SH-SY5Y (cell line): ENCODE measurements at regions not wholly inside any gene's neighbourhood (a gene's known extent, or its start where the extent isn't known, plus 50 kb on each side); places are given as distances from the start of the nearest gene placed in this dataset.
A peak's percentile ranks its signal among the peaks of the same experiment; 100 is the strongest.

Source experiments
- GATA2 ChIP-seq: IDR thresholded peaks from 2 replicates; pipeline ENCODE4 v1.6.1; 2011; ENCODE audit warnings: mild to moderate bottlenecking, low read depth, low read length
- GATA3 ChIP-seq: IDR thresholded peaks from 2 replicates; pipeline ENCODE4 v1.6.1; 2011; ENCODE audit warnings: low read depth, mild to moderate bottlenecking, low read length, moderate library complexity

DNA sequence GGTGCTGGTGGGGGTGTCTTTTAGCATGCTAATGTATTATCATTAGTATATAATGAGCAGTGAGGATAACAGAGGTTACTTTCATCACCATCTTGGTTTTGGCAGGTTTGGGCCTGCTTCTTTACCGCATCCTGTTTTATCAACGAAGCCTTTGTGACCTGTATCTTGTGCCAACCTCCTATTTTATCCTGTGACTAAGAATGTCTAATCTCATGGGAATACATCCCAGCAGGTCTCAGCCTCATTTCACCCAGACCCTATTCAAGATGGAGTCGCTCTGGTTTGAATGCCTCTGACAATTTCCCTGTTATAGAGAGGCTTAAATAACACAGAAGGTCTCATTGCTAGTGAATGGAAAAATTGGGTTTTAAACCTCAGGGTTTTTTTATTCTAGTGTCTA, 300.8 kb upstream of the PROX1 start:
- TF ChIP-seq GATA3 (no peak), GATA2 (no peak)

DNA sequence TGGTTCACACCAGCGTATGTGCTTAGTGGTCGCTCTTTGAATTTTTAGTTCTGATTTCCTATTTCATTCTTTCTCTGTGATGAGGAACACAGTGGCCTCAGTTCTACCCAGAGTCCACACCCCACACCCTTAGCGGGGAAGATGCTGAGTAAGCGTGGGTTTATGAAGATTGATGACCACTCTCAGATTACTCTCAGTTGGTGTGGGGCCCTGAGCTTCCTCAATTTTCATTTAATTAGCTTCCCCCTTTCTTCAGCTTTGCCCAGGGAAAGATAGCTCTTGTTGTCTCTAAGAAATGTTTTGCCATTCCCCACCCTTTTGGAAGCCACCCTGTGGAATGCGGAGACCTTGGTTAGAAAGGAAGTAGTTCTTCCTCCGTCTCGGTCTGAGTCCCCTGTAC, 299.9 kb upstream of the PROX1 start:
- no peak for TF ChIP-seq GATA3
- no peak for TF ChIP-seq GATA2

DNA sequence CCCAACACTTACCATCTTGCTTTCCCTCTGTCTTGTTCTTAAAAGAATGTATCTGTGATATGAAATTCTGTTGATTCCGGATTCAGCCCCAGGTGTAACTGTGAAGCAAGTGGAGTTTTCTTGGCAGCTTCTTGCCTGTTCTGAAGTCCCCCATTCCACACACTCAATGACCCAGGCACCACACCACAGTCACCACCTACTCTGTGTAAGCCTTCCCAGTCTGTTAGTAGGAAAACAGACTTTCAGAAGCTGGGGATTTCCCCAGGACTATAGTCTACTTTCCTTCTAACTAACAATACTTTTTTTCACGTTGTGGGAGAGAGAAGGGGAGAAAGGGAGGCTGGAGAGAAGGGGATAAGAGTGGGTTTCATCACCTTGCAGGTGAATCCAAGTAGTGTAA, 299.1 kb upstream of the PROX1 start:
- TF ChIP-seq GATA2 (no peak), GATA3 (no peak)

DNA sequence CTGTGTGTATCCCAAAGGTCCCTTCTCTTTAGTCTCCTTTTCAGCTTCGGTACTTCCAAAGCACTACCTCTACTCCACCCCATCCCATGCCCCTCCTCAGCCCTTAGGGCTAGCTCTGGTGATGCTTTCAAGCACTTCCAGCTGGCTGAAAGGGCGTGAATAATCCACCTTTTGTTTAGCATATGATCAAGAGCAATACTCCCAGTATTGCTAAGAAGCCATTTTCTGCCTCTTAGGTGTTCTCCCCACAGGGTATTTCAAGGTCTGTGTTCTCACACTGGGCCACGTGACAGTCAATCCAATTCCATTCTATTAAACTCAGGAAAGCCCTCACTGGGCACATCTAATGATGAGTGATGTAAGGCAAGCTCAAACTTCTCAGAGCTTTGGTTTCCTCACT, 298.5 kb upstream of the PROX1 start:
- TF ChIP-seq GATA2: no peak
- TF ChIP-seq GATA3: no peak

DNA sequence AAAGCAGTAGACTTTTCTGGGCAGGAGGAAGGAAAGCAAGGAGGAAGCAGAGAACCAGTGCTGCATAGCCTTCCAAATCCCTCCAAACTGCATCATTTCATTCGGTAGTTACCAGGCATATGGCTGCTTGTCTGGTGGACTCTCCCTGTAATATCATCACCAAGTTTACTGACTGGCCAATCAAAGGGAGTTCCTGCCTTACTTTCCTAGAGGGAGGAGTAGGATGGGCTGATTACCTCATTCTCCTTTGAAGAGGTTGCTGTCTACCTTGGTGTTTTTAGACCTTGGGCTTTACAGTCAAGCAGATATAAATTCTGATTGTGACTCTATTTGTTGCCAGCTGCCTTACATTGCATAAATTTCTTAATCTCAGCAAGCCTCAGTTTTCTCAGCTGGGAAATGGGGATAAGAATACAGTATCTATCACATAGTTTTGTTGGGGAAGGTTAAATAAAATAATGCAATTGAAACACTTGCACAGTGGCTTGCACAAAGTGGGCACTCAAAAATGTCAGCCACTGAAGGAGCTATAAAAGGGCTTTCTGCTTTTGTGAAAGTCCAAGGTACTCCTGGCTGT, 297.3 kb upstream of the PROX1 start:
- no peak for TF ChIP-seq GATA3
- no peak for TF ChIP-seq GATA2

DNA sequence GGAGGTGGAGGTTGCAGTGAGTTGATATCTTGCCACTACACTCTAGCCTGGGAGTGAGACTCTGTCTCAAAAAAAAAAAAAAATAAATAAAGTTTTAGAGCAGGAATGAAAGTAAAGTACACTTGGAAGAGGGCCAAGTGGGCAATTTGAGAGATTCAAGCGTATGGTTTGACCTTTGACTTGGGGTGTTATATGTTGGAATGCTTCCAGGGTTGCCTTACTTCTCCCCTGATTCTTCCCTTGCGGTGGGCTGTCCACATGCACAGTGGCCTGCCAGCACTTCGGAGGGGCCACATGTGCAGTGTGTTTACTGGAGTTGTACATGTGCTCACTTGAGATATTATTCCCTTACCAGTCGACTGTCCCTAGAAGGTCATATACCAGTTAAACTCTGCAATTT, 295.5 kb upstream of the PROX1 start:
- TF ChIP-seq GATA2 (no peak), GATA3 (no peak)

DNA sequence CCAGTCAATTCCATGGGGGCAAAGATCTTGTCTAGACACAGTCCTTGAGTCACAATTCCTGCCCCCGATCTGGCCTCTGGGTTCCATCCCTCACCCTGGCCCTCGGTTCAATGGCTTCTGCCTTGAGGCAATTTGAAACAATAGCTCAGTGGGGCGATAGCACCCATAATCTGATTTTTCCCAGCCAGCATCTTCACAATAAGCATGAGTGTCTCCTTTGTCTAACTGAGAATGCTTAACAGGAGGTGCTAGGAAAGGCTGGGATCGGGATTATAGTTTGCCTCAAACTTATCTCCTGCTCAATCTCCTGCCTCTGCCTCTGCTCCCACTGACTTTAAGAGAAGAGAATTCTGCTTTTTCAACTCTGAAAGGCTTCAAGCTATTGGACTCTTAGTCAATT, 293.9 kb upstream of the PROX1 start:
- TF ChIP-seq GATA2 (peak; percentile 85), GATA3 (peak; percentile 68; the same call in 1 of the 2 replicates)

DNA sequence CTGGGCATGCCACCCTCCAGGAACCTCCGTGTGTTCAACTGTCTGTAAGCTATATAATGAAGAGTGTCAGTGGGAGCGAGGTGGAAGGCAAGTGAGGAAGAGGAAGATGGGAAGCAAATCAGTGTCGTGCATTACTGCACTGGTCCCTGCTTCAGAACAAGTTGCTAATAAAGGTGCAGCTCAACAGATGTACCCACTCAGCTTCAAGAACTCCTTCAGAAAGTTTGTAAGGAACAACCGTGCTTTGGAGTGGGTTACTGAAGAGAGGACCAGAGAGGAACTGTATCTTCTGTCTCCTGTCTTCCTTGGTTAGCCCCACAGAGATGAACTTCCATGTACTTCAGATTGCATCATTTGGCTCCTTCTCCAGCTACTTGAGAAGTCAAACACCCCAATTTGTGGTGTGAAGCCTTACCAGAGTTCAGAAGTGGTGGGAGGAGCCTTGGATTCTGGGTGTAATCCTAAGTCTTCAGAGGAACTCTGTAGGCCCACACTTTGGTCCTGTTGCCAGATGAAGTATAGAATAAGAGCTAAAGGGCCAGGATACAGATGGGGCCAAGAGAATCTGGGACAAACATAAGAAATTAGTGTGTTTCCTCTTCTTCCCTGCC, 290.5 kb upstream of the PROX1 start:
- no peak for TF ChIP-seq GATA3
- TF ChIP-seq GATA2: no peak

DNA sequence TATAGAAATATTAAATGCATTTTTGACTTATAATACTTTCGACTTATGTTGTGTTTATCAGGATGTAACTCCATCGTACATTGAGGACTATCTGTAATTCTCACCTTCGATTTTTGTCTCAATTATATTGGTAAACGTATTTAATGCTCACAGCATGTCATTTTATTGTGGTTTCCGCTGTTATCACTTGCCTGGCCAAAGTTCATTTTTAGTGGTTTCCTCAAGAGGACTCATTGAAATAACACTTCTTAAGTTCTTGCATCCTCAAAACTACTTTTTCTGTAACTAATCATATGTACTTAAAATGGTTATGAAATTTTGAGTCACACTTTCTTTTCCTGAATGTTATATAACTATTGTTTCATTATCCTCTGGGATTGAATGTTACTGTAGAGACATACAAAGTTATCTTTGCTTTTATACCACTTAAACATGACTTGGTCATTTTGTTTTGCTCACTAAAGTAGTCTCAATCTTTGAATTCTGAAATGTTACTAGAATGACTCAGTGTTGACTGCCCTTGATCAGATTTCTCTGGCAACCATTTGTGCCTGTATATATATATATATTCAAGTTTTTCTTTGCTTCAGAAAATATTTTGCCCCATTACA, 289.6 kb upstream of the PROX1 start:
- no peak for TF ChIP-seq GATA3
- TF ChIP-seq GATA2: no peak

DNA sequence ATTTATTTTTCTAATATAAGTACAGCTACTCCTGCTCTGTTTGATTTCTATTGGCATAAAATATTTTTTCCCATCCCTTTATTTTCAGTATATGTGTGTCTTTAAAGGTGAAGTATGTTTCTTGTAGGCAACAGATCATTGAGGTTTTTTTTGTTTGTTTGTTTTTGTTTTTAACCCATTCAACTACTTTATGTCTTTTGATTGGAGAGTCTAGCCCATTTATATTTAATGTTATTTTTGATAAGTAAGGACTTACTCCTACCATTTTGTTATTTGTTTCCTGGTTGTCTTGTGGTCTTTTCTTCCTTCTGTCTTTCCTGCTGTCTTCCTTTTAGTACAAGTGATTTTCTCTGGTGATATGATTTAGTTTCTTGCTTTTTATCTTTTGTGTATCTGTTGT, 285.1 kb upstream of the PROX1 start:
- no peak for TF ChIP-seq GATA3
- no peak for TF ChIP-seq GATA2

DNA sequence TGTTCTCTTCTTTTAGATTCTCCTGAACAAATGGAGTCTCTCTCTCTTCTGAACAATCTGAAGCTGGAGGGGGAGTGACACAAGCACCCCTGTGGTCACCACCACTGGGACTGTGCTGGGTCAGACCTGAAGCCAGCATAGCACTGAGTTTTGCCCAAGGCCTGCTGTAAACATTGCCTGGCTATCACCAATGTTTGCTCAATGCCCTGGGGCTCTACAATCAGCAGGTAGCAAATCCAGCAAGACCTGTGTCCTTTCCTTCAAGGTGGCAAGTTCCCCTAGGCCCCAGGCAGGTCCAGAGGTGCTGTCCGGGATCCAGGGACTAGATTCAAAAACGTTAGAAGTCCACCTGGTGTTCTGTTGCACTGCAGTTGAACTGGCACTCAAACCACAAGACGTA, 282.8 kb upstream of the PROX1 start:
- TF ChIP-seq GATA2 (no peak), GATA3 (no peak)

DNA sequence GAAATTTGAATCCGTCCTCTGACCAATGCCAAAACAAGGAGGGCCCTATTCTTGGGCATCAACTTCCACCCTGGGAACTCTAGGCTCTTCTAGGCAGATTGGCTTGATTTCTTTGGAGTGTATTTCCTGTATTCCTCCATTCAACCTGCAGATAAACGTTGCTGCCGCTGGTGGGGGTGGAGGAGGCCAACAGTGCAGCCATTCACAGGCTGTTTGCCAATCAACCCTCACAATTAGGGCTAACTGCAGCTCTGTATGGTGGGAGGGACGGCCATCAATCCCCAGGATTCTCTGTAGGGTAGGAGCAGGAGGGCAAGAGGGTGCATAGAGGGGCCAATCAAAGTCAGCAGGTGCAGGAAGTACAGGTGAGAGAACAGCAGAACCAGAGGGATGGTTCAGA, 273.1 kb upstream of the PROX1 start:
- TF ChIP-seq GATA2 (no peak), GATA3 (no peak)

DNA sequence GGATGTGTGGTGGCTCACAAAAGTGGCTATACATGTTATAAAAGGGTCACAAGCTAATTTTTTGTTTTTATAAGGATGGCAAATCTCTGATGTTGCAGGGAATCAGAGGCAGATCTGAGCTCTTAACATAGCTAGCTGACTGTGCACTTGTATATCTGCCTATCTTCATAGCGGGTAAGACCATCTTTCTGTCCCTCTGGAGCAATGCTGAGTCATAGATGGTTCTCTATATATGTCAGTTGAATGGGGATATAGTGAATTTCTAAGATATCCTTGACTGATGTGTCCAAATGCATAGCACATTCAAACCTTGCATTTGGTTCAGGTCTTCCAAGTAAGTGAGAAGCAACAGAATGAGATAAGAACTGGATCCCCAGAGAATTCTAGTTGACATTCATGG, 272.6 kb upstream of the PROX1 start:
- TF ChIP-seq GATA3: no peak
- no peak for TF ChIP-seq GATA2

DNA sequence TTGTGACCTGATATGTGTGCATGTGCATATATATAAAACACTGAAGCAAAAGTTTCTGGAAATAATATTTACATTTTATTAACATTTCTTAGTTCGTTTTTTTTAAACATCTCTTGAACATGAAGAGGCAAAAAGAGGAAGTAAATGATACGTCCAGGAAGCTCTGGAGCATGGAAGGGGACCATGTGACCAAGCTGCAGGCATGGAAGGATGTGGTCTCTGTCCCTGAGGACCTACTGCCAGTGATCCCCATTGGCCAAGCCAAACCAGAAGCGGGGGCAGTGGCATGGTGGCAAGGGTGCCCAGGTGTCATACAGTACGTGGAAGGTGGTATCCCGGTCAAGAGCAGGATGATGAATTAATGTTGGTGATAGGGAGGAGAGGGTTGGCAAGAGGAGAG, 268.3 kb upstream of the PROX1 start:
- TF ChIP-seq GATA2 (no peak), GATA3 (no peak)

DNA sequence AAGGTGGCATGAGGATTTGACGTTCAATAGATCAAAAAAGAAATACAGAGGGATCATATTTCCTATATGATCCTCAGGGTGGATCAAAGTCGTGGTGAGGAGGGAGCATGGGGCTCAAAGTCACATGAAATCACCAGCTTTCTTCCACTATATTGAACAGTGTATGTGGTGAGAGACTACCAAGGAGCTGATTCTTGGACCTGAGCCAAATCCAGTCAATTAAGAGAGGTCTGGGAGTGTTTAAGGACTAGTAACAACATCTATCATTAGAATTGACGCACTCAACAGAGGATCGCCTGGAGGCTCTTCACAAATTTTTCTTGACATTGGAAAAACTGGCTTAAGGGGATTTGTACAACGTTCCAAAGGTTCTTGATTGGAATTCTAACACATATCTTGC, 267.7 kb upstream of the PROX1 start:
- TF ChIP-seq GATA2 (no peak), GATA3 (no peak)
